ENCODE measurements at regions not wholly inside any gene's neighbourhood (a gene's known extent, or its start where the extent isn't known, plus 50 kb on each side); places are given as distances from the start of the nearest gene placed in this dataset.

- no peak for FAIRE-seq
- Histone ChIP-seq H3K9ac (ENCODE audit: control insufficient read depth, extremely low read depth, insufficient read depth, low read length) (no peak overlapping the region), H3K4me2 (ENCODE audit: control insufficient read depth, extremely low read depth, insufficient read depth, low read depth, low read length) (no peak overlapping the region), H3K79me2 (ENCODE audit: control insufficient read depth, insufficient read depth, low read length) (no peaks in the 10 kb centered on the region), H3K9me3 (ENCODE audit: control insufficient read depth, low read depth, low read length) (no peaks in the 10 kb centered on the region), H2AFZ (ENCODE audit: control insufficient read depth, low read length) (no peak overlapping the region), H3K4me1 (ENCODE audit: control insufficient read depth, extremely low read depth, insufficient read depth, low read length) (no peaks in the 10 kb centered on the region), H3K36me3 (ENCODE audit: control insufficient read depth in 2 of 2, extremely low read depth in 1 of 2, insufficient read depth in 2 of 2, low read length in 2 of 2) (no peaks in the 10 kb centered on the region), H4K20me1 (ENCODE audit: control insufficient read depth, extremely low read depth, insufficient read depth, low read length) (no peaks in the 10 kb centered on the region), H3K9me1 (ENCODE audit: control insufficient read depth, extremely low read depth, insufficient read depth, low read length) (no peaks in the 10 kb centered on the region), H3K27me3 (ENCODE audit: control insufficient read depth, extremely low read depth, insufficient read depth, low read length) (no peaks in the 10 kb centered on the region), H3K4me3 (ENCODE audit: control insufficient read depth in 2 of 3, extremely low read depth in 1 of 3, insufficient read depth in 2 of 3, low read depth in 1 of 3, low read length in 3 of 3) (no peak overlapping the region), H3K27ac (ENCODE audit: control insufficient read depth, insufficient read depth, low read length) (no peak overlapping the region)
- no peak for TF ChIP-seq CTCF (optimal IDR thresholded peaks at IDR 0.05 in 1 of 3, IDR thresholded peaks at IDR 0.05 in 1 of 3, conservative IDR thresholded peaks at IDR 0.05 in 1 of 3; ENCODE audit: extremely low read depth in 1 of 3, insufficient read depth in 2 of 3, low read length in 3 of 3)
- TF ChIP-seq EZH2 (IDR thresholded peaks at IDR 0.05; ENCODE audit: low read length), result no peak
- dilution Hi-C loops (cut with MboI; ENCODE audit: extremely low pct_ligation_motif_present, low sequenced_read_pairs), result no loop called here
- no peak for DNase-seq (ENCODE audit: low read depth, low spot score)
These were observed 179.4 kb upstream of the ADAMTS5 start for GRCh38 chr21:27146268-27146667.

GRCh38 chr21:27145134-27145798 is 178.4 kb upstream of the ADAMTS5 start:
- Histone ChIP-seq H3K9me3 (ENCODE audit: control insufficient read depth, low read depth, low read length) (no peaks in the 10 kb centered on the region), H3K4me3 (ENCODE audit: control insufficient read depth in 2 of 3, extremely low read depth in 1 of 3, insufficient read depth in 2 of 3, low read depth in 1 of 3, low read length in 3 of 3) (no peak overlapping the region), H3K4me1 (ENCODE audit: control insufficient read depth, extremely low read depth, insufficient read depth, low read length) (no peaks in the 10 kb centered on the region), H4K20me1 (ENCODE audit: control insufficient read depth, extremely low read depth, insufficient read depth, low read length) (no peaks in the 10 kb centered on the region), H3K36me3 (ENCODE audit: control insufficient read depth in 2 of 2, extremely low read depth in 1 of 2, insufficient read depth in 2 of 2, low read length in 2 of 2) (no peaks in the 10 kb centered on the region), H3K9ac (ENCODE audit: control insufficient read depth, extremely low read depth, insufficient read depth, low read length) (no peak overlapping the region), H3K4me2 (ENCODE audit: control insufficient read depth, extremely low read depth, insufficient read depth, low read depth, low read length) (no peak overlapping the region), H3K27ac (ENCODE audit: control insufficient read depth, insufficient read depth, low read length) (no peak overlapping the region), H2AFZ (ENCODE audit: control insufficient read depth, low read length) (no peak overlapping the region), H3K27me3 (ENCODE audit: control insufficient read depth, extremely low read depth, insufficient read depth, low read length) (no peaks in the 10 kb centered on the region), H3K9me1 (ENCODE audit: control insufficient read depth, extremely low read depth, insufficient read depth, low read length) (no peaks in the 10 kb centered on the region), H3K79me2 (ENCODE audit: control insufficient read depth, insufficient read depth, low read length) (no peaks in the 10 kb centered on the region)
- TF ChIP-seq EZH2 (IDR thresholded peaks at IDR 0.05; ENCODE audit: low read length) (no peak), CTCF (optimal IDR thresholded peaks at IDR 0.05 in 1 of 3, IDR thresholded peaks at IDR 0.05 in 1 of 3, conservative IDR thresholded peaks at IDR 0.05 in 1 of 3; ENCODE audit: extremely low read depth in 1 of 3, insufficient read depth in 2 of 3, low read length in 3 of 3) (no peak)
- dilution Hi-C loops (cut with MboI; ENCODE audit: extremely low pct_ligation_motif_present, low sequenced_read_pairs), result no loop called here
- DNase-seq (ENCODE audit: low read depth, low spot score) (no peak), FAIRE-seq (no peak)
